Epithelial cell of esophagus (primary cell): ENCODE measurements at regions not wholly inside any gene's neighbourhood (a gene's known extent, or its start where the extent isn't known, plus 50 kb on each side); places are given as distances from the start of the nearest gene placed in this dataset.

Source experiments
- DNase-seq: peaks from one replicate; pipeline ENCODE4 v3.0.0; 2010; ENCODE audit warnings: low read depth
- H3K4me3 ChIP-seq: 2 replicates; pipeline ENCODE4 v1.5.1; 2011; ENCODE audit warnings: mild to moderate bottlenecking, low read length, control low read depth
- CTCF ChIP-seq: IDR thresholded peaks from 2 replicates; pipeline ENCODE4 v1.5.1; 2011; ENCODE audit warnings: low read depth, mild to moderate bottlenecking, low read length, control low read depth, inconsistent platforms; ENCODE audit not compliant: insufficient read depth; ENCODE audit errors: missing control alignments

DNA sequence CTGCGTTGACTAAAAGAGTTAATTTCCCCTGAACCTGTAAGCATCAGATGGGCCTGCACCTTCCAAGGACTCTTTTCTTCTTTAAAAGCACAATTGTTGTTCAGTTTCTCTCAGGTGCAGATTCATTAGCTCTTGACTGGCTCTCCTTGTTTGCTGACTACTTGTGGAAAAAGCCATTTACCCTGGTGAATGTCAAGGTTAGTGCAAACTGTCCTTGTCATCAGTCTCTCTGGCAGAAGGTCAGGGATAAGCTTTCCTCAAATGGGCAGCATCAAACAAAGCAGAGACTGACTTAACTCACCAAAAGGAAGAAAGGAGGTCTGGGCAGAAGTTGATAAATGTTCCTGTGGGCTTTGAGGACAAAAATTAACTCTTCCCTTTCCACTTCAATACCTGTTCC lies 922.7 kb downstream of the BCL11A start:
- H3K4me3 ChIP-seq: no peak overlapping the region
- TF ChIP-seq CTCF: no peak
- DNase-seq: no peak

GRCh38 chr2:59627599-59627998 lies 925.9 kb downstream of the BCL11A start:
- no peak for TF ChIP-seq CTCF
- DNase-seq: no peak
- H3K4me3 ChIP-seq: no peak overlapping the region

- TF ChIP-seq CTCF: no peak
Observed at GRCh38 chr2:59622599-59623308, 930.7 kb downstream of the BCL11A start.

GRCh38 chr2:59604123-59604522 lies 949.3 kb downstream of the BCL11A start:
- no peak for TF ChIP-seq CTCF
- no peak overlapping the region for H3K4me3 ChIP-seq
- DNase-seq: no peak

More at GRCh38 chr2:59622599-59623308, 930.7 kb downstream of the BCL11A start:
- no peak for DNase-seq
- no peak overlapping the region for H3K4me3 ChIP-seq

- no peak for TF ChIP-seq CTCF
- no peak overlapping the region for H3K4me3 ChIP-seq
- no peak for DNase-seq
Observed at GRCh38 chr2:59594671-59595222, 958.7 kb downstream of the BCL11A start.

DNA sequence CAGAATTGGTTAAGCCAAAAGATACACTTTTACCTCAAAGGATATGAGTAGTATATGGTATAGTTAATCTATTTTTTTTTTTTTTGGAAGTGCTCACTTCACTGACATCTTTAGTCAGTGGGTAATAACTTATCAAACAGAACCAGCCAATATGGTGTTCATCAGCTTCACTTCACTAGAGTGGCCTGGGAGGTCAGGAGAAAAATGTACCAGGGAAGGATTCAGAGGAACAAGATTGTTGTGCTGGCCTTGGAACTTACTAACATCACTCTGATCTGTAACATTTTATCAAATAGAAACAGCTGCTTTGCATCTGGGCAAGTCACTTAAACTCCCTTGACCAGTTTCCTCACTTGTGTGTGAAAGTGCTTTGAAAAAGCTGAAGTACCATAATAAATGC lies 962.7 kb downstream of the BCL11A start:
- DNase-seq: no peak
- TF ChIP-seq CTCF: no peak
- H3K4me3 ChIP-seq: no peak overlapping the region

- no peak for TF ChIP-seq CTCF
- no peak for DNase-seq
- no peak overlapping the region for H3K4me3 ChIP-seq
Observed at GRCh38 chr2:59589881-59590280, 963.6 kb downstream of the BCL11A start.
